HepG2 (cell line): ENCODE measurements at regions not wholly inside any gene's neighbourhood (a gene's known extent, or its start where the extent isn't known, plus 50 kb on each side); places are given as distances from the start of the nearest gene placed in this dataset.

Source experiments
- ATAC-seq: fragments of 200-7000 bp; cut with Tn5 transposase; 3 replicates; pipeline ENCODE4 v1.9.1; 2020; ENCODE audit warnings: mild to moderate bottlenecking, moderate library complexity
- BruUV-seq: library from RNA; stranded (reverse); fragments of 400-500 nt; replicated peaks from 2 replicates; lab custom pipeline; 2021; lab: Mats Ljungman, UMichigan
- CTCF ChIA-PET: fragments of 300-600 bp; formaldehyde crosslinking; extraction: SDS; loops from one replicate; lab custom pipeline; 2021; ENCODE audit warnings: low total read pairs, inconsistent platforms, low intra/inter-chr PET ratio; lab: Yijun Ruan, JAX
- POLR2A ChIA-PET: fragments of 350-600 bp; sonication (Branson Sonifier 250); formaldehyde crosslinking; loops from one replicate; lab custom pipeline; 2020; ENCODE audit warnings: antibody characterized with exemption, inconsistent platforms; lab: Yijun Ruan, JAX
- DNase-seq: peaks from one replicate; pipeline ENCODE4 v3.0.0-alpha.2; 2015; ENCODE audit warnings: low spot score
- FAIRE-seq: peaks from 3 replicates; lab custom pipeline; 2011; peaks lifted over from hg19 to GRCh38; lab: Jason Lieb, UNC
- H2AFZ ChIP-seq: one replicate; pipeline ENCODE4 v1.6.1; 2011; ENCODE audit warnings: low read length, inconsistent platforms
- H3K27ac ChIP-seq: fragments of 300-600 bp; 3 replicates; pipeline ENCODE4 v1.8.0; 2011; ENCODE audit warnings: mixed run types, mild to moderate bottlenecking, mixed read lengths, low read length, inconsistent platforms; ENCODE audit not compliant: insufficient read depth; ENCODE audit errors: extremely low read length
- H3K27me3 ChIP-seq, 2 experiments: fragments of 200-600 bp in 1 of 2; 2 replicates in 1 of 2; 3 replicates in 1 of 2; pipeline versions ENCODE4 v1.6.0 to v1.8.0; 2011; ENCODE audit warnings: low read length in 2 of 2, mild to moderate bottlenecking in 2 of 2, moderate library complexity in 2 of 2, inconsistent platforms in 1 of 2; ENCODE audit not compliant: insufficient read depth in 2 of 2, control insufficient read depth in 1 of 2
- H3K36me3 ChIP-seq, 2 experiments: fragments of 200-600 bp in 1 of 2; replicated peaks in 1 of 2; 2 replicates in 1 of 2; 3 replicates in 1 of 2; pipeline versions ENCODE4 v1.5.1 to v1.8.0; 2011; ENCODE audit warnings: low read length in 2 of 2, inconsistent platforms in 1 of 2; ENCODE audit not compliant: insufficient read depth in 2 of 2, control insufficient read depth in 1 of 2
- H3K4me1 ChIP-seq: 2 replicates; pipeline ENCODE4 v1.5.1; 2012; ENCODE audit warnings: low read length, inconsistent platforms; ENCODE audit not compliant: insufficient read depth
- H3K4me2 ChIP-seq: 2 replicates; pipeline ENCODE4 v1.6.0; 2011; ENCODE audit warnings: low read depth, low read length, inconsistent platforms
- H3K4me3 ChIP-seq, 3 experiments: fragments of 200-600 bp in 1 of 3; sonication (generic), shearing (Covaris generic) in 1 of 3; replicated peaks in 1 of 3; 2 replicates each; pipeline ENCODE4 v1.5.1; 2011 to 2016; ENCODE audit warnings: low read length in 3 of 3, inconsistent platforms in 2 of 3, low read depth in 2 of 3, mild to moderate bottlenecking in 2 of 3, control low read depth in 1 of 3, mixed read lengths in 1 of 3; ENCODE audit not compliant: insufficient read depth in 1 of 3
- H3K79me2 ChIP-seq: one replicate; pipeline ENCODE4 v1.6.1; 2011; ENCODE audit warnings: low read length, inconsistent platforms; ENCODE audit not compliant: insufficient read depth
- H3K9ac ChIP-seq: 2 replicates; pipeline ENCODE4 v1.6.0; 2011; ENCODE audit warnings: mild to moderate bottlenecking, low read depth, low read length, inconsistent platforms; ENCODE audit not compliant: insufficient read depth
- H3K9me3 ChIP-seq: 2 replicates; pipeline ENCODE4 v1.5.1; 2012; ENCODE audit warnings: mild to moderate bottlenecking, low read length
- H4K20me1 ChIP-seq: 2 replicates; pipeline ENCODE4 v1.6.0; 2011; ENCODE audit warnings: inconsistent platforms, mild to moderate bottlenecking, low read length, moderate library complexity; ENCODE audit not compliant: insufficient read depth
- ARID2 ChIP-seq: sonication (generic); formaldehyde crosslinking; IDR thresholded peaks from 2 replicates; pipeline ENCODE4 v1.8.1; 2022; ENCODE audit warnings: mild to moderate bottlenecking, missing genetic modification reagents, borderline replicate concordance
- ATF7 ChIP-seq, 2 experiments: fragments of 450-650 bp in 1 of 2; sonication (generic) in 1 of 2; formaldehyde crosslinking in 1 of 2; IDR thresholded peaks; 2 replicates each; pipeline versions ENCODE4 v1.4.0 to v1.6.1; 2016 to 2020; ENCODE audit warnings: antibody characterized with exemption in 1 of 2, mild to moderate bottlenecking in 1 of 2, missing genetic modification reagents in 1 of 2
- CBX1 ChIP-seq: IDR thresholded peaks from one replicate; pipeline ENCODE4 v1.6.1; 2016; ENCODE audit warnings: antibody characterized with exemption, low read depth
- HHEX ChIP-seq: IDR thresholded peaks from 2 replicates; pipeline ENCODE4 v1.6.1; 2016; ENCODE audit warnings: control low read depth
- HNRNPLL ChIP-seq: fragments of 200-400 bp; formaldehyde crosslinking; IDR thresholded peaks from 2 replicates; pipeline ENCODE4 v1.6.1; 2017; ENCODE audit warnings: mild to moderate bottlenecking, low read depth, low read length; ENCODE audit not compliant: poor library complexity, severe bottlenecking
- KAT2B ChIP-seq: fragments of 150-350 bp; IDR thresholded peaks from 2 replicates; pipeline ENCODE4 v1.6.1; 2014; ENCODE audit warnings: low read depth, low read length, borderline replicate concordance
- MAFG ChIP-seq: sonication (generic); formaldehyde crosslinking; IDR thresholded peaks from 2 replicates; pipeline ENCODE4 v1.5.1; 2020; ENCODE audit warnings: mild to moderate bottlenecking, missing genetic modification reagents
- MATR3 ChIP-seq: sonication (generic); formaldehyde crosslinking; IDR thresholded peaks from 2 replicates; pipeline ENCODE4 v1.4.0; 2020; ENCODE audit warnings: missing genetic modification reagents
- MEIS1 ChIP-seq: sonication (generic); formaldehyde crosslinking; IDR thresholded peaks from 2 replicates; pipeline ENCODE4 v1.9.0; 2021; ENCODE audit warnings: mild to moderate bottlenecking, missing genetic modification reagents, moderate library complexity, borderline replicate concordance
- MXD3 ChIP-seq: IDR thresholded peaks from 2 replicates; pipeline ENCODE4 v1.6.1; 2016; ENCODE audit warnings: mild to moderate bottlenecking, missing biosample characterization, missing genetic modification reagents
- NFIB ChIP-seq: sonication (generic); formaldehyde crosslinking; IDR thresholded peaks from 2 replicates; pipeline ENCODE4 v1.9.0; 2021; ENCODE audit warnings: missing genetic modification reagents, mild to moderate bottlenecking, borderline replicate concordance
- SP4 ChIP-seq: sonication (generic); formaldehyde crosslinking; IDR thresholded peaks from 2 replicates; pipeline ENCODE4 v1.8.1; 2023; ENCODE audit warnings: mild to moderate bottlenecking, missing genetic modification reagents
- TGIF2 ChIP-seq: IDR thresholded peaks from 2 replicates; pipeline ENCODE4 v1.6.1; 2016; ENCODE audit warnings: control low read depth, missing compliant biosample characterization
- YEATS4 ChIP-seq: sonication (generic); formaldehyde crosslinking; IDR thresholded peaks from 2 replicates; pipeline ENCODE4 v1.4.0; 2020; ENCODE audit warnings: missing genetic modification reagents, borderline replicate concordance
- ZNF136 ChIP-seq: sonication (generic); formaldehyde crosslinking; IDR thresholded peaks from 2 replicates; pipeline ENCODE4 v1.8.1; 2022; ENCODE audit warnings: low read depth, mild to moderate bottlenecking, moderate library complexity, missing genetic modification reagents
- ZNF337 ChIP-seq: sonication (generic); formaldehyde crosslinking; IDR thresholded peaks from 2 replicates; pipeline ENCODE4 v1.5.1; 2020; ENCODE audit warnings: missing genetic modification reagents, low read depth, mild to moderate bottlenecking, borderline replicate concordance
- ZNF550 ChIP-seq: sonication (generic); formaldehyde crosslinking; IDR thresholded peaks from 2 replicates; pipeline ENCODE4 v1.4.0; 2020; ENCODE audit warnings: mild to moderate bottlenecking, missing genetic modification reagents, borderline replicate concordance
- ZNF652 ChIP-seq: IDR thresholded peaks from 2 replicates; pipeline ENCODE4 v1.6.1; 2016; ENCODE audit warnings: low read depth, borderline replicate concordance
- ZNF747 ChIP-seq: sonication (generic); formaldehyde crosslinking; IDR thresholded peaks from 2 replicates; pipeline ENCODE4 v1.8.1; 2023; ENCODE audit warnings: missing genetic modification reagents, mild to moderate bottlenecking, borderline replicate concordance
- WGBS: methylation state at CpG from one replicate; pipeline ENCODE4 v1.1.6; 2017; ENCODE audit warnings: low lambda C conversion rate; 5-methylcytosine and 5-hydroxymethylcytosine counted together
- in situ Hi-C: cut with HindIII; loops from 2 replicates; pipeline ENCODE4 v1.10.0; 2017; ENCODE audit warnings: low pct_unique_long_range_greater_than_20kb; ENCODE audit not compliant: extremely low pct_ligation_motif_present
- intact Hi-C: fragments of 100-400 bp; cut with micrococcal nuclease; formaldehyde crosslinking; loops from one replicate; pipeline ENCODE4 v1.10.0; 2022; ENCODE audit not compliant: unreplicated experiment

GRCh38 chrX:8010105-8010504, 82.9 kb upstream of the PNPLA4 start (continued):
- TF ChIP-seq KAT2B (no peak), MAFG (CRISPR knock-in tag) (no peak), ATF7 (IDR thresholded peaks at IDR 0.05) (no peak), ATF7 (CRISPR knock-in tag; IDR thresholded peaks at IDR 0.05) (no peak), HHEX (no peak), ZNF550 (CRISPR knock-in tag) (no peak)

- no TSS peak for BruUV-seq
- Histone ChIP-seq H3K27ac (no peak overlapping the region), H3K4me2 (no peak overlapping the region), H3K4me1 (no peaks in the 10 kb centered on the region), H3K79me2 (no peaks in the 10 kb centered on the region), H3K4me3 (no peak overlapping the region), H3K36me3 (no peaks in the 10 kb centered on the region), H3K9ac (no peak overlapping the region), H4K20me1 (no peaks in the 10 kb centered on the region), H3K27me3 (no peaks in the 10 kb centered on the region), H2AFZ (no peak overlapping the region), H3K9me3 (no peaks in the 10 kb centered on the region)
- ChIA-PET POLR2A (no interaction called here), CTCF (no interaction called here)
- intact Hi-C loops (no loop called here), in situ Hi-C loops (no loop called here)
- TF ChIP-seq ARID2 (CRISPR knock-in tag) (no peak), CBX1 (no peak), ZNF747 (CRISPR knock-in tag) (no peak), MEIS1 (CRISPR knock-in tag) (no peak), HHEX (no peak), HNRNPLL (no peak), MATR3 (no peak), TGIF2 (no peak), NFIB (CRISPR knock-in tag) (no peak), MXD3 (no peak), YEATS4 (no peak), ZNF652 (CRISPR knock-in tag) (no peak), ZNF337 (CRISPR knock-in tag) (no peak), SP4 (CRISPR knock-in tag) (no peak), ZNF136 (CRISPR knock-in tag) (no peak)
- no peak for DNase-seq
- 97% methylated on average over 2 of the region's 2 CpGs for WGBS
- no peak for FAIRE-seq
- ATAC-seq: no peak
Measured at GRCh38 chrX:8005678-8006347, 78.6 kb upstream of the PNPLA4 start.
